Activated B cell treated with CpG ODN at 0.5 μM for 24 hours (primary cell): ENCODE measurements at regions not wholly inside any gene's neighbourhood (a gene's known extent, or its start where the extent isn't known, plus 50 kb on each side); places are given as distances from the start of the nearest gene placed in this dataset.

Experiments
- ATAC-seq: fragments of 200-7000 bp; cut with Tn5 transposase; one replicate; pipeline ENCODE4 v1.10.0; 2021; ENCODE audit warnings: low read depth, mild to moderate bottlenecking, moderate library complexity
- CTCF ChIA-PET: fragments of 350-600 bp; sonication (Branson Sonifier 250); formaldehyde crosslinking; loops from one replicate; lab custom pipeline; 2021; ENCODE audit warnings: antibody characterized with exemption; lab: Charles Lee
- POLR2A ChIA-PET: fragments of 350-600 bp; sonication (Branson Sonifier 250); formaldehyde crosslinking; loops from one replicate; lab custom pipeline; 2021; ENCODE audit warnings: antibody characterized with exemption; lab: Charles Lee
- DNase-seq: peaks from one replicate; pipeline ENCODE4 v3.0.0; 2022
- H3K27ac Mint-ChIP-seq: one replicate; pipeline ENCODE4 v1.8.0; 2020; ENCODE audit warnings: mixed read lengths
- H3K27me3 Mint-ChIP-seq: one replicate; pipeline ENCODE4 v1.8.0; 2021; ENCODE audit warnings: mixed read lengths
- H3K36me3 Mint-ChIP-seq: one replicate; pipeline ENCODE4 v1.8.0; 2021; ENCODE audit warnings: low read depth, mixed read lengths
- H3K4me1 Mint-ChIP-seq: one replicate; pipeline ENCODE4 v1.8.0; 2021; ENCODE audit warnings: mixed read lengths
- H3K4me3 Mint-ChIP-seq: one replicate; pipeline ENCODE4 v1.8.0; 2020; ENCODE audit warnings: mild to moderate bottlenecking, mixed read lengths
- H3K9me3 Mint-ChIP-seq: one replicate; pipeline ENCODE4 v1.8.0; 2020; ENCODE audit warnings: mixed read lengths
- intact Hi-C: fragments of 100-400 bp; cut with micrococcal nuclease; formaldehyde crosslinking; loops from one replicate; pipeline ENCODE4 v1.15.1; 2024
- TF ChIP-seq, protein P1 (sequence below): fragments of 200-600 bp; IDR thresholded peaks from one replicate; pipeline ENCODE4 v1.8.0; 2022; ENCODE audit warnings: antibody characterized with exemption, mild to moderate bottlenecking

DNA sequence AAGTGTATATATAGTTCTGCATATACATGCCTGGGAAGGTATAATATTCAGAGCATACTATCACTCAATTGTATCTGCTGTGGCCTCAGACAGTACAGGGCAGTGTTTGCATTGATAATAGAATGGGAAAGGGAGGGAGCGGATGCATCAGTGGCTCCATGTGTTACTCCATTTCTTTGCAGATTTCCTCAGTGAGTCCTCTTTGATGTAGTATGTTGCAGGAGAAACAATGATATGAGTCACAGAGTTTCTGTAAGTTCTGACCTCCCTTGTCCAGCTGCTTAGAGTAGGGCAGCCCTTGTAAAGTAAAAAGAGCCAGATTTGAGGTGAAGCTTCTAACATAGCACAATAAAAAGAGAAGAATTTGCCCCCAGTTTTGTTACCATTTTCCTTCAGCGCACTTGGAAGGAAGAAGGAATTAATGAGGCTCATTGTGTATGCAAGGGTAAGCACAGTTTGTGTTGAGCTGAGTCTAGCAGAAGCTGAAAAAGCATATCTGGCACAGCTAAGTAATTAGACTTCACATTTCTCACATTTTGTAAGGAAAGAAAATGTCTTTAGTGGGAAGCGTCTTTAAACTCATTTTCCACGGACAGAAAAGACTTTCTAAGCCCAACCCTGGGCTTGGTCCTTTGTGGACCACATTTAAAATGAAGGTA lies 555.8 kb upstream of the IL12A start:
- no peak overlapping the region for H3K4me3 Mint-ChIP-seq
- ChIA-PET POLR2A (interaction anchor here (0.6 kb wide), 1 partner anchor 451 kb away, joined by 5 read pairs; no protein-coding TSS in a partner anchor), CTCF (no interaction called here)
- no peak for DNase-seq
- H3K4me1 Mint-ChIP-seq, result no peaks in the 10 kb centered on the region
- no peaks in the 10 kb centered on the region for H3K36me3 Mint-ChIP-seq
- no peak overlapping the region for H3K27ac Mint-ChIP-seq
- ATAC-seq, result no peak
- TF ChIP-seq, protein P1, sequence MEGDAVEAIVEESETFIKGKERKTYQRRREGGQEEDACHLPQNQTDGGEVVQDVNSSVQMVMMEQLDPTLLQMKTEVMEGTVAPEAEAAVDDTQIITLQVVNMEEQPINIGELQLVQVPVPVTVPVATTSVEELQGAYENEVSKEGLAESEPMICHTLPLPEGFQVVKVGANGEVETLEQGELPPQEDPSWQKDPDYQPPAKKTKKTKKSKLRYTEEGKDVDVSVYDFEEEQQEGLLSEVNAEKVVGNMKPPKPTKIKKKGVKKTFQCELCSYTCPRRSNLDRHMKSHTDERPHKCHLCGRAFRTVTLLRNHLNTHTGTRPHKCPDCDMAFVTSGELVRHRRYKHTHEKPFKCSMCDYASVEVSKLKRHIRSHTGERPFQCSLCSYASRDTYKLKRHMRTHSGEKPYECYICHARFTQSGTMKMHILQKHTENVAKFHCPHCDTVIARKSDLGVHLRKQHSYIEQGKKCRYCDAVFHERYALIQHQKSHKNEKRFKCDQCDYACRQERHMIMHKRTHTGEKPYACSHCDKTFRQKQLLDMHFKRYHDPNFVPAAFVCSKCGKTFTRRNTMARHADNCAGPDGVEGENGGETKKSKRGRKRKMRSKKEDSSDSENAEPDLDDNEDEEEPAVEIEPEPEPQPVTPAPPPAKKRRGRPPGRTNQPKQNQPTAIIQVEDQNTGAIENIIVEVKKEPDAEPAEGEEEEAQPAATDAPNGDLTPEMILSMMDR, result no peak
- no peaks in the 10 kb centered on the region for H3K27me3 Mint-ChIP-seq
- intact Hi-C loops, result no loop called here
- H3K9me3 Mint-ChIP-seq, result no peaks in the 10 kb centered on the region

DNA sequence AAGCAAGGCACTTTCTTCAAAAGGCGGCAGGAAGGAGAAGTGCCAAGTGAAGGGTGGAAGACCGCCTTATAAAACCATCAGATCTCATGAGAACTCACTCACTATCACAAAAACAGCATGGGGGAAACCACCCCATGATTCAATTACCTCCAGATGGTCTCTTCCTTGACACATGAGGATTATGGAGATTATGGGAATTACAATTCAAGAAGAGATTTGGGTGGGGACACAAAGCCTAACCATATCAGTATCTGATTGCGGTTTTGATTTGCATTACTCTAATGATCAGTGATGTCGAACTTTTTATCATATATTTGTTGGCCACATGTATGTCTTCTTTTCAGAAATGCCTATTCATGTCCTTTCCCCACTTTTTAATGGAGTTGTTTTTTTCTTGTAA lies 549.3 kb upstream of the IL12A start:
- CTCF ChIA-PET, result no interaction called here
- ATAC-seq (no peak), DNase-seq (no peak)
- TF ChIP-seq, protein P1, result no peak
- H3K27ac Mint-ChIP-seq, result no peak overlapping the region
- H3K27me3 Mint-ChIP-seq, result no peaks in the 10 kb centered on the region
- no peaks in the 10 kb centered on the region for H3K4me1 Mint-ChIP-seq
- POLR2A ChIA-PET, result no interaction called here
- intact Hi-C loops, result no loop called here
- H3K4me3 Mint-ChIP-seq, result no peak overlapping the region
- H3K9me3 Mint-ChIP-seq, result peaks cover 7% of the 10 kb centered on the region
- no peaks in the 10 kb centered on the region for H3K36me3 Mint-ChIP-seq

DNA sequence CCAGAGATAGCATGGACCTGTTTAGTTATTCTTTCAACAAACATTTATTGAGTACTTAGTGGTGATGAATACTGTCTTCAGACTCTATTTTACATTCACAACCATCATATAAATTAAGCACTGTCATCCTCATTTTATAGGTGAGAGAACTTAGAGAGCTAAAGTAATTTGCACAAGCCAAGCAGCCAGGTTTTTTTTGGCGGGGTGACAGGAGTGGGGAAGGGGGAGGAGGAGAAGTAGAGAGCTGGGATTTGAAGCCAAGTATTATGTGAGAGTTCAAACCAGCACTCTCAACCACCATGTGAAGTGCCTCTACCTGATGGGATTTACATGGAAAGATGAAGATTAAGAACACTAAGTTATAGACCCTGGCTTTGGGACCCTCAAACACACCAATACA lies 547.4 kb upstream of the IL12A start:
- CTCF ChIA-PET, result no interaction called here
- intact Hi-C loops, result no loop called here
- no peaks in the 10 kb centered on the region for H3K36me3 Mint-ChIP-seq
- no peak overlapping the region for H3K4me3 Mint-ChIP-seq
- no peaks in the 10 kb centered on the region for H3K4me1 Mint-ChIP-seq
- peaks cover 7% of the 10 kb centered on the region for H3K9me3 Mint-ChIP-seq
- no peak overlapping the region for H3K27ac Mint-ChIP-seq
- TF ChIP-seq, protein P1, result no peak
- POLR2A ChIA-PET, result no interaction called here
- ATAC-seq (no peak), DNase-seq (no peak)
- no peaks in the 10 kb centered on the region for H3K27me3 Mint-ChIP-seq

DNA sequence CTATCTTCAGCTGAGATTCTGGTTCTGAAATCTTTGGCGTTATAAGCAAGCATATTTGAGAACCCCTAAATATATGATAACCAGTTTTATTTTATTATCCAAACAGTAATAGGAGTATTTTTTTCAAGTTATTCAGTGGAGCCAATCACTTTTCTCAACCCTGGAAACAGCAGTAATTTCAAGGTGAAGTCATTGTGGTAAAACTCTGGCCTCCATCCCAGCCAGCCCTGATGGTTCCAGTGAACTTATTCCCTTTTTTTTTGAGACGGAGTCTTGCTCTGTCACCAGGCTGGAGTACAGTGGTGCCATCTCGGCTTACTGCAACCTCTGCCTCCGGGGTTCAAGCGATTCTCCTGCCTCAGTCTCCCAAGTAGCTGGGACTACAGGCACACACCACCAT lies 545.4 kb upstream of the IL12A start:
- POLR2A ChIA-PET, result no interaction called here
- intact Hi-C loops, result no loop called here
- no peaks in the 10 kb centered on the region for H3K27me3 Mint-ChIP-seq
- H3K36me3 Mint-ChIP-seq, result no peaks in the 10 kb centered on the region
- TF ChIP-seq, protein P1, result no peak
- H3K9me3 Mint-ChIP-seq, result peaks cover 7% of the 10 kb centered on the region
- no peak for DNase-seq
- no peak overlapping the region for H3K4me3 Mint-ChIP-seq
- no peak for ATAC-seq
- no peak overlapping the region for H3K27ac Mint-ChIP-seq
- CTCF ChIA-PET, result no interaction called here
- H3K4me1 Mint-ChIP-seq, result no peaks in the 10 kb centered on the region

DNA sequence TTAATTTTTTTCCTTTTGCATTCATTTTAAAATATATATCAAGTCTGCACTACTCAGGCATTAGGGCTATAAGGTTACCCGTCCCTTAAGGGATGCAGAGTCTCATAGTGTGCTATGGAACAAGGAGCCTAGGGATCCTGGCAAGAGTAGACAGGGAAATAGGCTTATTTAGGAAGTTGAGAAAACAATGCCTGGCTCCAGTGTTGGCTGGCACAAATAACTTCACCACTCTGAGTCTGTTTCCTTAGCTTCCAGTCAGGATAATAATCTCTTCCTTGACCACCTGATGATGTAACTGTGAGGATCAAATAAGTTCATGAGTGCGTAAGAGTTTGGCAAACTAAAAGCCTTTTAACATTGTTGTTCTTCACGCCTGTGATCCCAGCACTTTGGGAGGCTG lies 540.8 kb upstream of the IL12A start:
- Mint-ChIP-seq H3K9me3 (no peaks in the 10 kb centered on the region), H3K27me3 (no peaks in the 10 kb centered on the region), H3K27ac (no peak overlapping the region), H3K4me1 (no peaks in the 10 kb centered on the region), H3K36me3 (no peaks in the 10 kb centered on the region), H3K4me3 (no peak overlapping the region)
- DNase-seq (no peak), ATAC-seq (no peak)
- TF ChIP-seq, protein P1, result no peak
- ChIA-PET POLR2A (no interaction called here), CTCF (no interaction called here)
- intact Hi-C loops, result no loop called here
